ENCODE measurements at regions not wholly inside any gene's neighbourhood (a gene's known extent, or its start where the extent isn't known, plus 50 kb on each side); places are given as distances from the start of the nearest gene placed in this dataset.

GRCh38 chr12:89151536-89151935 is 200.8 kb downstream of the DUSP6 start:
- TF ChIP-seq SUZ12 (IDR thresholded peaks at IDR 0.05; ENCODE audit: extremely low read depth, insufficient read depth, insufficient read length) (no peak), ZNF274 (IDR thresholded peaks at IDR 0.05; ENCODE audit: low read depth, low read length) (no peak), YY1 (IDR thresholded peaks at IDR 0.05; ENCODE audit: insufficient read depth, insufficient read length) (no peak)
